ENCODE measurements at regions not wholly inside any gene's neighbourhood (a gene's known extent, or its start where the extent isn't known, plus 50 kb on each side); places are given as distances from the start of the nearest gene placed in this dataset.

- no peak for TF ChIP-seq CTCF (conservative IDR thresholded peaks at IDR 0.05; ENCODE audit: low read length)
- no peak for TF ChIP-seq EZH2phosphoT487 (IDR thresholded peaks at IDR 0.05; ENCODE audit: borderline replicate concordance, low read depth, low read length)
Measured at GRCh38 chr5:138658676-138659075, 83.5 kb upstream of the HSPA9 start.

Data from OCI-LY7 (cell line).